SK-N-SH (cell line): ENCODE measurements at regions not wholly inside any gene's neighbourhood (a gene's known extent, or its start where the extent isn't known, plus 50 kb on each side); places are given as distances from the start of the nearest gene placed in this dataset.

Source experiments
- SIN3A ChIP-seq: IDR thresholded peaks from 2 replicates; pipeline ENCODE4 v1.6.1; 2012; ENCODE audit warnings: low read depth, mild to moderate bottlenecking, low read length, moderate library complexity, borderline replicate concordance
- SMC3 ChIP-seq: IDR thresholded peaks from 2 replicates; pipeline ENCODE4 v1.6.1; 2012; ENCODE audit warnings: low read depth, low read length, improper control_type of control experiment
- TF ChIP-seq, protein P1 (sequence below): fragments of 200-600 bp; sonication (generic); IDR thresholded peaks from 2 replicates; pipeline ENCODE4 v1.6.1; 2017; ENCODE audit warnings: antibody characterized with exemption, mild to moderate bottlenecking, moderate library complexity
- TF ChIP-seq, protein P2 (sequence below): IDR thresholded peaks from 2 replicates; pipeline ENCODE4 v1.6.1; 2012; ENCODE audit warnings: mild to moderate bottlenecking, low read depth, low read length, moderate library complexity

DNA sequence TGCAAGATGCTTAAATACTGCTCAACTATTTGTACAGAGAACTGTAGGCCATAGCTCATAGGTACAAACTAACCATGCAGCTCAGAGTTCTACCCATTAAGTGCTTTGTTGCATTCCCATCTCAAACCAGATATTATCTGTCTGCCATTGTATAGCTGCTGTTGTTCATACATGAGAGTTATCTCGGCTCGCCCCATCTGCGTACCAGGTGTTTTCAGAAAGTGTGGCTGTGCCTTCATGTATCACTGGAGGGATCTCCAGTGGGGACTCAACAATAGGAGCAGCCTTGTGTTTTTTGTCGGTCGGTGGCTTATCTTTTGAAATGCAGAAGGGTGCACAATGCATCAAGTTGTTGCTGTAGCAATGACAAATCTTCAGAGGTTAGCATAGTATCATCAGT, 678.3 kb downstream of the RERGL start:
- TF ChIP-seq, protein P1, sequence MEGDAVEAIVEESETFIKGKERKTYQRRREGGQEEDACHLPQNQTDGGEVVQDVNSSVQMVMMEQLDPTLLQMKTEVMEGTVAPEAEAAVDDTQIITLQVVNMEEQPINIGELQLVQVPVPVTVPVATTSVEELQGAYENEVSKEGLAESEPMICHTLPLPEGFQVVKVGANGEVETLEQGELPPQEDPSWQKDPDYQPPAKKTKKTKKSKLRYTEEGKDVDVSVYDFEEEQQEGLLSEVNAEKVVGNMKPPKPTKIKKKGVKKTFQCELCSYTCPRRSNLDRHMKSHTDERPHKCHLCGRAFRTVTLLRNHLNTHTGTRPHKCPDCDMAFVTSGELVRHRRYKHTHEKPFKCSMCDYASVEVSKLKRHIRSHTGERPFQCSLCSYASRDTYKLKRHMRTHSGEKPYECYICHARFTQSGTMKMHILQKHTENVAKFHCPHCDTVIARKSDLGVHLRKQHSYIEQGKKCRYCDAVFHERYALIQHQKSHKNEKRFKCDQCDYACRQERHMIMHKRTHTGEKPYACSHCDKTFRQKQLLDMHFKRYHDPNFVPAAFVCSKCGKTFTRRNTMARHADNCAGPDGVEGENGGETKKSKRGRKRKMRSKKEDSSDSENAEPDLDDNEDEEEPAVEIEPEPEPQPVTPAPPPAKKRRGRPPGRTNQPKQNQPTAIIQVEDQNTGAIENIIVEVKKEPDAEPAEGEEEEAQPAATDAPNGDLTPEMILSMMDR = no peak
- TF ChIP-seq, protein P2, sequence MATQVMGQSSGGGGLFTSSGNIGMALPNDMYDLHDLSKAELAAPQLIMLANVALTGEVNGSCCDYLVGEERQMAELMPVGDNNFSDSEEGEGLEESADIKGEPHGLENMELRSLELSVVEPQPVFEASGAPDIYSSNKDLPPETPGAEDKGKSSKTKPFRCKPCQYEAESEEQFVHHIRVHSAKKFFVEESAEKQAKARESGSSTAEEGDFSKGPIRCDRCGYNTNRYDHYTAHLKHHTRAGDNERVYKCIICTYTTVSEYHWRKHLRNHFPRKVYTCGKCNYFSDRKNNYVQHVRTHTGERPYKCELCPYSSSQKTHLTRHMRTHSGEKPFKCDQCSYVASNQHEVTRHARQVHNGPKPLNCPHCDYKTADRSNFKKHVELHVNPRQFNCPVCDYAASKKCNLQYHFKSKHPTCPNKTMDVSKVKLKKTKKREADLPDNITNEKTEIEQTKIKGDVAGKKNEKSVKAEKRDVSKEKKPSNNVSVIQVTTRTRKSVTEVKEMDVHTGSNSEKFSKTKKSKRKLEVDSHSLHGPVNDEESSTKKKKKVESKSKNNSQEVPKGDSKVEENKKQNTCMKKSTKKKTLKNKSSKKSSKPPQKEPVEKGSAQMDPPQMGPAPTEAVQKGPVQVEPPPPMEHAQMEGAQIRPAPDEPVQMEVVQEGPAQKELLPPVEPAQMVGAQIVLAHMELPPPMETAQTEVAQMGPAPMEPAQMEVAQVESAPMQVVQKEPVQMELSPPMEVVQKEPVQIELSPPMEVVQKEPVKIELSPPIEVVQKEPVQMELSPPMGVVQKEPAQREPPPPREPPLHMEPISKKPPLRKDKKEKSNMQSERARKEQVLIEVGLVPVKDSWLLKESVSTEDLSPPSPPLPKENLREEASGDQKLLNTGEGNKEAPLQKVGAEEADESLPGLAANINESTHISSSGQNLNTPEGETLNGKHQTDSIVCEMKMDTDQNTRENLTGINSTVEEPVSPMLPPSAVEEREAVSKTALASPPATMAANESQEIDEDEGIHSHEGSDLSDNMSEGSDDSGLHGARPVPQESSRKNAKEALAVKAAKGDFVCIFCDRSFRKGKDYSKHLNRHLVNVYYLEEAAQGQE = no peak
- TF ChIP-seq SMC3 (no peak), SIN3A (no peak)
